CD4-positive, alpha-beta T cell treated with Interleukin-4 for 4 hours (primary cell): ENCODE measurements at regions not wholly inside any gene's neighbourhood (a gene's known extent, or its start where the extent isn't known, plus 50 kb on each side); places are given as distances from the start of the nearest gene placed in this dataset.

Experiments used
- DNase-seq: peaks from one replicate; pipeline ENCODE4 v3.0.0-alpha.2; 2020

GRCh38 chr6:18675881-18676280 lies 288.7 kb downstream of the RNF144B start:
- no peak for DNase-seq

GRCh38 chr6:18676548-18676947 lies 289.4 kb downstream of the RNF144B start:
- DNase-seq, result no peak

GRCh38 chr6:18680842-18681241 lies 293.7 kb downstream of the RNF144B start:
- no peak for DNase-seq

DNA sequence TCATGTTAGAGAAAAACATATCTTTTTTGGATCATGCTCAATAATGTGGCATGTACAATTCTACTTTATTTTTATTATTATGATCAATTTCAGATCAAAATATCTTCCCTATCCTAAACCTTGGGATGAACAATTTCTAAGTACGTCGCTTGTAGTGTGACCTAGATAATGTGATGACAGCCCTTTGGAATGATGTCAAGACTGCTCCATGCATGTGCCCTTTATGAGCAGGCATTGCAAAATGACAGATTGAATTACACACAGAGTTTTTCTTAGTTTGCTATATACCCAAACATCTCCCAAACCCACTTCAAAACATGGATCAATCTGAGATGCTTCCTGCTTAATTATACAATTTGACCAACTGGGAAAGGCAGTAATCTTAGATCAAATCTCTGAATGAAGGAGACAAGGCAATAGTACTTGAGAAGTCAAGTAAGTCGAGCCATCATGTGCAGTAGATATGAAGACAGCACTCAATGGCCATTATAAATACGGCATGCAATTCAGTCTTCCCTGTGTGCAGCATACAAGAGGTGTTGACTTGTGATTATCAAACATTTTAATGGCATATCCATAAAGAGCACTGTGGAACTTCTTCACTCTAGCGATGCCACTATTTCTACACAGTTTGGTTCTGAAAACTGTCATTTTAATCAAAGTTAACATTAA lies 294.8 kb downstream of the RNF144B start:
- DNase-seq, result no peak

- DNase-seq, result no peak
Measured at GRCh38 chr6:18684343-18684742, 297.2 kb downstream of the RNF144B start.

DNA sequence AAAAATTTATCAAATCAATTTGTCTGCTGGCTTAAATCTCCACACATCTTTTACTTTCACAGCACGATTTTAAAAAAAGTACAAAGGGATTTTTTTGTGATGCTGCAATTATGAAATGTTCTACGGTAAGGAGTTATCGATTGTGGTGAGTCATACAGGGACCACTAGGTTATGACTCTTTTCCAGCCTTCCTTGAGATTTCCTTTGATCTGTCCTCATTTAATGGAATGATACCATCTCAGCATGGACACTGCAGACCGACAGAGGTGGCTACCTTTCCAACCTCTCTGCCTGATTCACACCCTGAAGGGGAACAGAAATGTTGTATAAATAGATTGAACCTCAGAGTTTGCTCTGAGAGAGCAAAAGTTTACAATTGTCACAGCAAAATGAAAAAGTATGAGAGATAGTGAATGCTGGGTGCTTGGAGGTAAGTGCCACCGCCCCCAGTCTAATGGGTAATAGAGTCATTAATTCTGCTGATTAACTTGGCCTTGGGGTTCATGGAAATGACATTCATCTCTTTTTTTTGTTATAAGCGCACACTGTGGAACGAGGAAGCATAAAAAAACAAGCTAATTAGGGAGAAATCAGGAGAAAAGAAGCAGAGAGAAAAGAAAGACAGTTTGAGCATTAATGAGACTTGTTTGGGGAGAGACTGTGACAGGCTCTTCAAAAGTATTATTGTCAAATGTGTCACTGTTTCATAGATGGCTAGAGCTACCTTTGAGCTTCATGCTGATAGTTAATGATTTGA lies 306.0 kb downstream of the RNF144B start:
- DNase-seq, result no peak

DNA sequence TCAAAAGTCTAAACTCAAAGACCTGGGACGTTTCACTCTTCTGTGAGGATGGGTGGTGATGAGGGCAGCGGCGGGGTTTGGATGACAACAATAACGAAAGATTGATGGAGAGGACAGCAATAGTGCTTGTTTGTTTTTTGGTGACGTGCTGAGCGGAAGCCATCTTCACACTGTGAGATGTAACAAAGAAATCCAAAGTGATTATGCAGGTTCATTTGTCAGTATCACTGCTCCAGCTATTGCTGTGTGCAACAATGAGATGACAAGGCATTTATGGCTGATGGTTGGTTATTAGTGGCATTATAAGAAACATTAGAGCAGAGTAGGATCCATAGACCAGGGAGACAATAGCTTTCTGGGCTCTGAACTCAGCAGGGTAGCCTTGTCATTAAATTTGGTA lies 306.7 kb downstream of the RNF144B start:
- no peak for DNase-seq

GRCh38 chr6:18703546-18703945 lies 316.4 kb downstream of the RNF144B start:
- no peak for DNase-seq

- no peak for DNase-seq
Measured at GRCh38 chr6:18707714-18708439, 320.7 kb downstream of the RNF144B start.

DNA sequence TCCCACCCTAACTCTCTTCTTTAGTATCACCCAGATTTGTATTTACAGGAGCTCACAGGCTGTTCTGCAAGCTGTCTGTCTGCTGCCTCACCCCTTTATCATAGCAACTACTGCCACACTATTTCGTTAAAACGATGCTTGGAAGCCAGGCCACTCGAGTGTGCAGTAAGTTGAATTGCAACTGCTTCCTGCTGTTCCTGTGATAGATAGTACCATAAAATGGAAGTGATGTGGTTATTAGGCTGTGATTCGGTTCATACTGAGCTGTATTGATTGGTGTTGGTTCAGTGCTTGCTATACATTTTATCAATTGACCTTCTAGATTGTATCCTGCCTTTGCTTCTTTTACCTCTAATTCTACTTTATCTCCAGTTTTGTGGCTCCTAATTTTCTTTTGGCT lies 325.4 kb downstream of the RNF144B start:
- no peak for DNase-seq

DNA sequence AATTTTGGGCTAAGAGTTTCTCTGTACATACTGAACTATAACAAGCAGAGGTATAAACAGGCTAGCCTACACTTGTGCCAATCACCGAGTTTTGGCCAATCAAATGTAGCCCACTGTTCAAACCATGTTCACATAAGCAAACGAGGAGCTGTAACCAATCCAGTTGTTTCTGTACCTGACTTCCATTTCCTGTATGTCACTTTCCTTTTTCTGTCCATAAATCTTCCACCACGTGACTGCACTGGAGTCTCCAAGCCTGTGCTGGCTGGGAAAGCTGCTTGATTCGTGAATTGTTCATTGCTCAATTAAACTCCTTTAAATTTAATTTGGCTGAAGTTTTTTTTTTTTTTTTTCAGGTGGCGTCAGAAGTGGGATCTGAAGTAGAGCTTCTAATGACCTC lies 332.9 kb downstream of the RNF144B start:
- no peak for DNase-seq

GRCh38 chr6:18724056-18724455 lies 336.9 kb downstream of the RNF144B start:
- no peak for DNase-seq

DNA sequence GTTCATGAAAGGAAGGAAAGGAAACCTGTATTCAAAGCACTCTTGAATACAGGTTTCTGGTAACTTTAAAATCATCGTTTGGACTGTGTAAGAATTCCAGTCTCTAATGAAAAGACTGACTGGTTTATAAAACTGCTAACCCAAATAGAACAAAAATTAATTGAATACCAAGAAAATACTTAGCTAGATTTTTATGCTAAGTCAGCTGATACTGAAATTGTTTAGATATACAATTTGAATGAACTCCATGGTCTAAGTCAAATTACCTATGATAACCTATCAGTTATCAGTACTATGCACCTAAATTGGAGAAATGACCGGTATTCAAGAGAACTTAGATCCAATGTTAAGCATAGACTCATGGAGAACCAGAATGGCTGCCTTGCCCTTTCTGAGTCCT lies 338.3 kb downstream of the RNF144B start:
- DNase-seq, result no peak

- DNase-seq, result no peak
Measured at GRCh38 chr6:18733921-18734550, 346.9 kb downstream of the RNF144B start.

GRCh38 chr6:18741741-18742140 lies 354.6 kb downstream of the RNF144B start:
- no peak for DNase-seq

GRCh38 chr6:18742406-18742805 lies 355.3 kb downstream of the RNF144B start:
- DNase-seq, result no peak

GRCh38 chr6:18746727-18747126 lies 359.6 kb downstream of the RNF144B start:
- DNase-seq, result no peak

GRCh38 chr6:18748314-18748713 lies 361.2 kb downstream of the RNF144B start:
- DNase-seq, result no peak

DNA sequence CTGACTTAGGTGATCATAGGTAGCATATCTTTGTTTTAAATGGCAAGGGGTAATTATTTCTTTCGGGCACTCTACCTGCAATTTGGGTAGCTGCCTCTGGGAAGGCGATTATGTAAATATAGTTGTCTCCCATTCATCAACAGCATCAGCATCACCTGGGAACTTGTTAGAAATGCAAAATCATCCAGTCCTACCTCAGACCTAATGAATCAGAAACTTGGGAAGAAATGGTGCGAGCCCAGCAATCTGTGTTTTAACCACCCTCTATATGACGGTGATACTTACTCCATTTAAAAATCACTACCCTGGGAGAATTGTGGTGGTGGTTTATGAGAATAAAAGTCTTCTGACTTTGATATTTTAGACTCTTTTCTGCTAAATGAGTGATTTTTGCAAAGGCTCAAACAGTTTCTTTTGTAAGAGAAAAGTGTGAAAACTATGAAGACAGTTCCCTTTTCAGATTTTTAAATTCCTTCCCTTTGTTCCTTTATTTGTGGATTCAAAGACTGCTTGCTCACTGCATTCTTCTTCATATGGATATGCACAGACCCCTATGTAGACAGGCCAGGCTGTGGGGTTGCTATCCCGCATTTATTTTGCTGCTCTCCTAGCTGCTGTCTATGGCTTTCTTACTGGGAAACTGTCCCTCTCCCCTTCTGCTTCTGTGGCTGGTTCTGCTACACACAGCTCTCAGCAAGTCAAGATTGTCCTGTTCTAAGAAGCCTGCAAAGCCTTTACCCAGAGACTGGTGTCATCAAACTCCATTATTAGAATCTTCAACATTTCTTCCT lies 365.3 kb downstream of the RNF144B start:
- no peak for DNase-seq

DNA sequence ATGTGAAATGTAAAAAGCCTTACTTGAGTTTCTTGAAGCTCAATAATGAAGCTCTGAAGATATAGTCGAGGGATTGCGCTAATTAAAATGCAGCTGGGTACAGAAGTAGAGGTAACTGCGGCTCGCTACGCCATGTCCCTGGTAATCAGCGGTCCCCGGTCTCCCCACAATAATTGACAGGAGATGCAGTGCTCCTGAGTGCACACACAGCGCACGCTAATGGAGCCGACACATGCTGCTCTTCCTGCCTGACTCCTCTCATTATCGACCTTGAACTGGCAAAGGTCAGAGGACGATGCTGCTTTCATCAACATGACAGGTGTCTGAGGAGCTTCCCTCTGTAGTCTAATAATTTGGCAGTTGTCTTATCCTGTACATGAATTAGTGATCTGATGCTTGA lies 365.9 kb downstream of the RNF144B start:
- DNase-seq, result no peak

DNA sequence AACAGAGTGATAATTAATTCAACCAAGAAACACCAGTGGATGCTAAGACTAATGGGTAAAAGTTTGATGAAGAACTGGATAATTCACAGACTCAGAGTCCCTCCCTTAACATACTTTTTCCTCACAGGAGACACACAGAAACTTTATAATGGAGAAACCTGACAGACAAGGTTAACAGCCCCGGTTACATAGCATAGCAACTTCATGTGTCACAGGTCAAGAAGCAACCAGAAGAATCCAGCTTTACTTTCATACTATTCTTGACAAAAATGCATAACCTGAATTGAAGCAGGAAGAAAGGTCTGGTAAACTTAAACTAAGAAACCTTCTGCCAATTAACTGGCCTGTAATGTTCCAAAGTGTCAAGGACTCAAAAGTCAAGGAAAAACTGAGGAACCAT lies 375.9 kb downstream of the RNF144B start:
- DNase-seq, result no peak

DNA sequence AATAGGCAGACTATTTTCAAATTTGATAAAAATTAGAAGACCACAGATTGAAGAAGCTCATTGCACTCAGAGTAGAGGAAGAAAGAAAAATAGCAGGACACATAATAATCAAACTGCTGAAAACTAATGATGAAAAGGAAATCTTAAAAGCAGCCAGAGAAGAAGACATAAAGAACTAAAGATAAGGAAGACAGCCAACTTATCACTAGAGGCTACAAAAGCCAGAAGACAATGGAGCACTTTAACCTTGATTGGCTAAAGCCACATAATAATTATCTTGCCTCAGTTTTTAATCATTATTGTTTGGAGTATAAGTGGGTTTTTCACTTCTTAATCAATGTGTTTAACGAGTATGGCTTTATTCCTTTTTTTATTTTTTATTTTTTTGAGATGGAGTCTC lies 397.6 kb downstream of the RNF144B start:
- DNase-seq, result no peak
